Esophagus mucosa (tissue), 1 donor: ENCODE measurements at regions not wholly inside any gene's neighbourhood (a gene's known extent, or its start where the extent isn't known, plus 50 kb on each side); places are given as distances from the start of the nearest gene placed in this dataset.

ENCODE experiments used
- ATAC-seq: fragments of 200-7000 bp; cut with Tn5 transposase; one replicate; pipeline ENCODE4 v1.9.1; 2020
- donor health status: DM: yes; HTN: yes; CAD: no.

DNA sequence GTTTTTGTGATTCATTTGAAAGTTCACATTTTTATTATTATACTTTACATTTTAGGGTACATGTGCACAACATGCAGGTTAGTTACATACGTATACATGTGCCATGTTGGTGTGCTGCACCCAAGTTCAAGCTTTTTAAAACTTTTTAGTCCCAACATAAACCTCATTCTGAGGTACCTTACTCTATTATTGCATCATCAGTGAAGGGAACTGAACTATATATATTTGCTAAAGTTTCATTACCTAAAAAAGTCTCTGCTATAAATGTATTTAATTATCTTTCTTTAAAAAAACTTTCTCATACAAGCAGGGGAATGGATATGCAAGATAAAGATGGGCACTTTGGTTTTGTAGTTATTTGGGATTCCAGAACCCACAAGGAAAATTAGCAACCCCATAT, 931.4 kb upstream of the ADGRL2 start:
- ATAC-seq, result no peak

DNA sequence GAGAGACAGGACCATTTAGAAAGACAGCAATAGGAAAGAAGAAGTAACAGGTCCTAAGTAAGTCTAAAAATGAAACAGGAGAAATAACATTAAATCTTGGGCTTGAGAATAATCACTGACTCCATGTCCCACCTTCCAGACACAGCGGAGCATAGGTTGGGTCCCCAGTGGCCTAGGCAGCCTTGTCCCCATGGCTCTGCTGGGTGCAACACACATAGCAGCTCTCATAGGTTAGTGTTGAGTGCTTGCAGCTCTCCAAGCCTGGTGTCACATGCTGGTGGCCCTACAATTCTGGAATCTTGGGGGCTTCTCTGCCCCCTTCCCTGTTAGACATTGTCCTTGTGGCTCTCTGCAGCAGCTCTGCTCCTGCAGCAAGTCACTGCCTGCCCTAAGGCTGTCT, 952.8 kb upstream of the ADGRL2 start:
- ATAC-seq, result no peak

DNA sequence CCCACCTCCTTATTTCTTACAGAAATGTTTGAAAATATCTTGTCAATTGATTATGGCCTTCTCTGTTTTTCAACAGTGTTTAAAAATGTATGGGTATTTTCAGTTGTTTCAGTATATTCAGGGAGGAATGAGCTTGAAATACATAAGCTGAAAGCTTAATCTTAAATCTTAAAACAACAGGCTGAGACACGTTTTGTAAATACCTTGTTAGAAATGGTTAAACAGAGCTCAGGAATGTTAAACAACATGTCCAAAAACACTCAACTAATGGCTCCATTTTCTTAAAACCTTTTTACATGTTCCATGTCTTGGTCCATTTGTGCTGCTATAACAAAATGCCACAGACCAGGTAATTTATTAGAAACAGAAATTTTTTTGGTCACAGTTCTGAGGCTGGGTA, 953.8 kb upstream of the ADGRL2 start:
- no peak for ATAC-seq

DNA sequence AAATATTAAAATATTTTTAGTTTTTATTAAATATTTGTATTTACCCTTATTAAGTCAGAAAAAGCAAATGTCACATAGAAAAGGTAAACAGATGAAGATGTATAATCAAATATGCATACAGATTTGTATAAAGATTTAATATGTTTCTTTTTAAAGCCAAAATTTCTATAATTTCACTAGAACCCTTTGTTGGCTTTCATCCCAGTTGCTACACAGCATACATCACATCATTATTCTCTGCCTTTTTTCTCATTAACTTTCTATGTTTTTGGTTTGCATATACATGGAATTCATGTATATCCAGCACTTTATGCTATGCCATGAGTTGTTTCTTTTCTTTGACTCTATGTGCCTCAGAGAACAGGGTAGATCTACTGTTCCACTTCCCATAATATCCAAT, 957.9 kb upstream of the ADGRL2 start:
- no peak for ATAC-seq

DNA sequence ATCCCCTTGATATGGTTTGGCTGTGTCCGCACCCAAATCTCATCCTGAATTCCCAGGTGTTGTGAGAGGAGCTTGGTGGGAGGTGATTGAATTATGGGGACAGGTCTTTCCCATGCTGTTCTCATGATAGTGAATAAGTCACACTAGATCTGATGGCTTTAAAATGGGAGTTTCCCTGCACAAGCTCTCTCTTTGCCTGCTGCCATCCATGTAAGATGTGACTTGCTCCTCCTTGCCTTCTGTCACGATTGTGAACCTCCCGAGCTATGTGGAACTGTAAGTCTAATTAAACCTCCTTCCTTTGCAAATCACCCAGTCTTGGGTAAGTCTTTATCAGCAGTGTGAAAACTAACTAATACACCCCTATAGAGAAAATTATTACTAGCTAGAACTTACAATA, 959.5 kb upstream of the ADGRL2 start:
- no peak for ATAC-seq

DNA sequence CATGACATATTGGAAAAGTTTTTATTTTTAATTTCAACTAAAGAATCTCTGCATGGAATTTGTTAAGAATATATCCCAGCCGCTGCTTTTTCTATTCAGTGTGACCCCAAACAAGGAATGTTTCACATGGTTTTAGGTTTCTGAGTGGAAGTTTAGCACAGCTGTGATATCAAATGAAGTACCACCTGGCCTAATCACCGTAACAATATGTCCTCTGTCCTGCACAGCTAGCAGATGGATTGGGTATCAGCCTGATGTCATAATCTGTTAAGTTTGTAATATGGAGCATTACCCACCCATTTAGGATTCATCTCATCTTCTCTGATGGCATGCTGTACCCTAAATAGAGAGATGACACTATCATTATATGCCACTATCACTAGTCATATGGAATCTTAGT, 963.7 kb upstream of the ADGRL2 start:
- ATAC-seq, result no peak

DNA sequence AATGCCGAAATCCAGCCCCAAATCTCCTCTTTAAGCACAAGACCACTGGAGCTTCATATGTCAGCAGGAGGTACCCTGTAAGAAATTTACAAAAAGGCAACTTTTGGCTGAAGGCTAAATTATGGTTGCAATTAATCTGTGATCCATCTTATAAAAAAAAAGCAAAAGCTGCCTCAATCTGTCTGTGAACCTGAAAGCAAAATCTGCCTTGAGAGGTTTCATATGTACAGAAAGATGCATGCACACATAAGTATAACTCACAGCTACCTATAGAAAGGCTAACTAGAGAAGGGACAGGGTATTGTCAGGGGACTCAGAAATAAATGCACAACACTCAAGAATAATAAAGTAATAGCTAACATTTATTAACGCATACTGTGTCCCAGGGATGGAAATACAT, 964.2 kb upstream of the ADGRL2 start:
- no peak for ATAC-seq

DNA sequence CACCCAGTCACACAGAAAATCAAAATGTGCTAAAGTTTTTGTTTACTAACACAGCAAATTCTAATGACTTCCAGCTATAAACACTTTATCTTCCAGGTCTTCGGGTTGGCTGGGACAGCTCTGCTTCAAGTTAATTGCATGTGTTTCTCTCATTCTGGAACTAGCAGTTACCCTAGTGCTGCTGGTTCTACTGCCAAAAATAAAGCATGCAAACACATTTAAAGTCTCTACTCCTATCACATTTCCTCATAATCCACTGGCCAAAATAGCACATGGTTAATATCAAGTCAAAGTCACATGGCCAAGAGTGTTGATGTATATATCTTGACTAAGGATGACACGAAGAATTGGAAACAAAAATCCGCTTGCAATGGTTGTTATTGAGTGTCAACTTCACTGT, 973.1 kb upstream of the ADGRL2 start:
- ATAC-seq, result no peak

DNA sequence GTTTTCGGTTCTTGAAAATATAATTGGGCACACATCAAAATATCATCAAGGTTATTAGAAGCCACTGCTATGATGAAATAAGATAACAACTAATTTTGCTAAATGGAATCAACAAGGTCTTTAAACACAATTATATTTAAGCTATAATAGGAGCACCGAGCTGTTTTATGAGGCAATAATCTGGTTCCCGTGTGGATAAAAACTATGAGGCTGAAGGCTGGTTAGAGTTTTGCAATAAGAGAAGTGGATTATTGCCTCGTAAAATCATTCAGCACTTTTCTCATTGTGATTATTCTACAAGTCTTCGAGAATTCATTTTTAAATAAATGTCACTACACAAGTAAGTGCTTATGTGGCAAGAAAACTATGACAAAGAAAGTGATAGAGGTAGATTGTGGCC, 975.7 kb upstream of the ADGRL2 start:
- ATAC-seq, result no peak

DNA sequence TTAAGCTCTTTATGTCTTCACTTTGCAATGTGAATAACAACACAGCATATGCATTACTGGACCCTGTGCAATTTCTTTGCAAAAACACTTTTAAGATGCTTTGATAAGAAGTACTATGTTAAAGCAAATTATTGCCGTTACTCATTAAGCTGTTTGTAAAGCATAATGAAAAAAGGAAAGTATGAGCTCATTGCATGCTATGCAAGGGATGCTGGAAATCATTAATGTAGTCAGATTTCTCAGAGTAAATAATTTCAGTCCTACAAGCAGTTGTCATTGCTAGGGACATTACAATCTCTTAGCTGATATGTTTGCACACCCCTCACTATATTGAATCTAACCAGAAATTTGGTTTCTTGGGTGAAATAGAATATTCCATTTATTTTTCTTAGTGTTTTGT, 982.5 kb upstream of the ADGRL2 start:
- no peak for ATAC-seq

DNA sequence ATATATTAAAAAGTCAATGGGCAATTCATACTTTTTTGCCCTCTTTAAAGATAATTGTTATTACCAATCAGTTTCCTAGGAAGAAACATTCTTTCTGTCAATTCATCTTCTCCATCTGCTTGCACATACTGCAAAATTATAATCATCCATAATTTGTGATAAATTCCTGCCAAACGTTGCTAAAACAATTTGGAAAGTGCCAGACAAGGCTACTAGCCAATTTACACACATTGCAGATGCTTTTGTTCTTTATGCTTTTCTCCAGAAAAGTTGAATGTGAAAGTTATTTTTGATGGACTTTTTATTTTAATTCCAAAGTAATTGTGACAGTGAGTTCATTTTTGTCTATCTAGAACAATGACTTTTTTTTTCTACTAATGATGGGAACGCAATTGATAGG, 992.8 kb upstream of the ADGRL2 start:
- no peak for ATAC-seq

DNA sequence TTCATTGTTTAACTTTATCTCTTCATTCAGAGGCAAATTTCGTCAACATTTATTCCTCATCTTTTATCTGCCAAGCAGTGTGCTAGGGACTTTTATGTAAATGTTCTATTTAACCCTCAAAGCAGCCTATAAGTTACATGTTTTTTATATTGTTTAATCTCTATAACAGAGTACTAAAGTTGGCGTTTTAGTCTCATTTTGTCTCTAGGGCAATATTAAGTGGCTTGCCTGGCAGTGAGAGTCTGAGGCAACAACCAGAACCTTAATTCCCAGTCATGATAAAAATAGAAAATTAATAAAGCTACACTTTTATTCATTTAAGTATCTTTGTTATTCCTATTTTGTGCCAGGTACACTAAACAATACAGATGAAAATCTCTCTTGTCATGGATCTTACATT, 994.3 kb upstream of the ADGRL2 start:
- ATAC-seq, result no peak

DNA sequence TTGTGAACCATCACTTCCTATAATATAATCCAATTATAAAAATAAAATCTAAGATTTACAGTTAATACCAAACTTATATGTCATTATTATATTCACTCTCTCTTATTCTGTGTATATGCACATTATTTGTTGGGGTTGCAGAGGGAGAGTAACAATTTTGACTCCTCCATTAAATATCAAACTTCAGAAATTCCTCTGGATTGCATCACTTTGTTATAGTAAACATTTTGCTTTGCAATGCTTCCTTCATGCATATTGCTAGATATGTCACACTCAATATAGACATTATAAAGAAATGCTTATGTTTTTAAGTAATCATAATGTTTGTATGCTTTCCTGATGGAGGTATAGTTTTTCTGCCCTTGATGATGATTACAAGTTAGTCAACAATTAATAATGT, 999.0 kb upstream of the ADGRL2 start:
- no peak for ATAC-seq

DNA sequence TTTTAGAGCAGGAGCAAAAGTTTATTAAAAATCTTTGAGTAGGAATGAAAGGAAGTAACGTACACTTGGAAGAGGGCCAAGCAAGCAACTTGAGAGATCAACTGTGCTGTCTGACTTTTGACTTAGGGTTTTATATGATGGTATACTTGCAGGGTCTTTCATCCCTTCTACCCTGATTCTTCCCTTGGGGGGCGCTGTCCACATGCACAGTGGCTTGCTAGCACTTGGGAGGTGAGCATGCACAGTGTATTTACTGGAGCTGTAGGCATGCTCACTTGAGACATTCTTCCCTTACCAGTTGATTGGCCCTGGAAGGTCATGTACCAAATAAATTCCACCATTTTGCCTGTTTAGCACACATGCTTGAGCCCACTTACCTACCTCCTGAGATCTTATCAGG, 1001.3 kb upstream of the ADGRL2 start:
- ATAC-seq, result no peak

DNA sequence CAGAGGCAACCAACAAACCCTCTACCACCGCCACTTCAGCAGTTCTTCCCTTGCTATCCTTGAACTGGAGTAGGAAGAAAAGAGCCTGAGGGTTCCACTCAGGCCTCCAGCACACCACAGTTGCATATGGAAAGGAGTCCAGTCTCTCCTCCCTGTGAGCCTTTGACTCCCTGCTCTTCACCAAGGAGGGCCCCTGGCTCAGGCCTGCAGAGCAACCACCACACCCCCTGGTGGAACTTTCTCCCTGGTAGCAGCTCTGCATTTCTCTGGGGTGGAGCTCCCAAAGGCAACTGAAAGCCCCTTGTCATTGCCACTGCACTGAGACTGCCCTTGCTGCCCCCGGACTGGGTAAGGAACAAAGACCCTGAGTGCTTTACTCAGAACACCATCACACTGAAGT, 1021.5 kb upstream of the ADGRL2 start:
- ATAC-seq, result no peak

DNA sequence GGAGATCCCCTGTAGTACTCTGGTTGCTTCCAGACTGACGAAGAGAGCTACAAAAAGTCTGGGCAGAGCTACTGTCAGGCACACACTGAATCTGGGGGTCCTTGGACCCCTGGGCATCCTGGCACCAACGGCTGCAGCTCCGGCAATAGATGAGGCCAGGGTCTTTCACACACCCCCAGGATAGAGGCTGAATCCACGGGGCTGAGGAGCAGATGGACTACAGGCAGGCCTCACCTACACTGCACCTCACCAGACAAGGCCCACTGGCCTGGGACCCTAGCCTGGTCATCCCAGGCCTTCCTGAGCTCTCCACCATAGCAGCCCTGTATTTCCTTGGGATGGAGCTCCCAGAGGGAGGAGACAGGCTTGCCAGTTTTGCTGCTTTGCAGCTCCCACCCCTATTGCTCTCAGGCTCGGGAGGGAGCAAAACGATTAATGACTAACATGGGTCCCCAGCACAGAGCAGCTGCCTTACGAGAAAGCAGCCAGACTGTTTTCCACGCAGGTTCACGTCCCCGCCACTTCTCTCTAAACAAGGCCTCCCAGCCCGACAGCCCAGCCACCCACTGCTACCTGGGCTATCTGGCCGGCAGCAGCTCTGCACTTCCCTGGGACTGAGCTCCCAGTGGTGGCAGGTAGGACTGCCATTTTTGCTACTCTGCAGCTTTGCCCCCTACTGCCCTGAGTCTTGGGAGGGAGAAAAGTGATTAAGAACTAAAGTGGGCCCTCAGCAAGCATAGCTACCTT, 1022.5 kb upstream of the ADGRL2 start:
- ATAC-seq, result no peak

DNA sequence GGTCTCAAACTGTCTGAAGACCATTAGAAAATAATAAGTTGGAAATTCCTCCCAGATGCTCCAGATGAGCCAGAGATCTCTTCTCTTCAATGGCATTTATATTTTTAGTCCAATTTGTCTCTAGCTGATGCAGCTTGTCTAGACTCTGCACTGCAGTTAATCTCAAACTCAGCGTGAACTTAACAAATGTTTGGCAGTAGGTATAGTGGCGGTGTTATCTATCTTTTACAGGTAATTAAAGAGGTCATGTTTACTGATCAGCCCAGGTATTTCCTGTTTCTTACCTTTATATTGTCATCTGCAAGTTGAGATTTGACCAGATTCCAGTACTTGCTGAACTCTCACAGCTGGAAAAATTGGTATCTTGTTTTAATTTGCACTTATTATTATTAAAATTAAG, 1024.5 kb upstream of the ADGRL2 start:
- no peak for ATAC-seq

DNA sequence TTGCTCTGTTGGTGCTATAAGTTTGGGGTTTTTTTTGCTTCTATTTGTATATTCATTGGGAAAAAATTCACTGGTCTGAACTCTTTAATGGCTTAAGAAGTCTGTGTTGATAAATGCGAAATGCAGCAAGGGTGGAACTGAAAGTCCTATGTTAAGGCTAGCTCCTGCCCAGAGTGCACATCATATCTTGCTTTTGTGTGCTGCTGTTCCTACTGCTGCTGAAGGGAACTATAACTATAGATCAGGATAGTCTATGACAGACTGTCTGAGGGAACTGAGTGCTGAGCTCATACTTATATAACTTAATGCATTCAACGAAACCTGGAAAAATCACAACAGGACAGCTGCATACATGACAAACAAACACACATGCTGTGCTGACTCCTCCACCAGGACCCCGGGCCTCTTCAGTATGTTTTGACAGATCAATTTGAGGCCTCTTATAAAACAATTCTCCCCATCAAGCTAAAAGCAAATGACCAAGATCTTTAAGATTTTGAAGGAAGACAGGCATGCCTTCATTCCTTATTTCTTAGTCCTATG, 1031.5 kb upstream of the ADGRL2 start:
- no peak for ATAC-seq

DNA sequence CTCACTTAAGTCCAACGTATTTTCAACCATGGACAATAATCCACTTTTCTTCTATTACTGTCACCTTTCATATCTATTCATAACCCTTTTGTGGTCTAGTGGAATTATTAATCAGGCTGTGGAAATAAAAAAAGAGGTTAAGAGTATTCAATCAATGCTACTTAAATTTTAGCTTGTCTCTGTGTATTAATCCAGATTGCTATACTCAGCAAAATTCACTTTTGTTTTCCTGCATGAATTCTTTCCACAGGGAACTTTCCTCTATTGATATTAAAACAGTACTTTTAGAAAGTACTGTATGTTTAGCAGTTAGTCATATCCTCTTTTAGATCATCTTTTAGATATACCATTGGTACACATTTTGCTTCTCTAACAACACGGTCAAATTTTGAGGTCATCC, 1033.0 kb upstream of the ADGRL2 start:
- ATAC-seq, result no peak

DNA sequence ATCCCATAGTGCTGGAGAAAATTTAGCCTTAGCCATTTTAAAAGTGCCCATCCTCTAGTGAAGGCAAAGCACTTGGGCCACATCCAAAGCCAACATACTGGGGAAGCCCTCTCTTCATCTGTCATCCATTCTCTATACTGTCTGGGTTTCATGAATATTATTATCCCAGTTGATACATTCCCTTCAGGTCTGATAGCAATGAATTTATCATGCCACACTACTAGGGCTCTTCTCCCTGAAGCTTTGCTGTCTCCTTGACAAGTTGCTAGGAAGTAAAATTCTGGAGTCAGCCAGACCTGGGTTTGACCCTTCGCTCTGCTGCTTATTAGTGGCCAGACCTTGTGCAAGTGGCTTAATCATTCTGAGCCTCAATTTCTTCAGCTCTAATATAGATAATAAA, 1041.4 kb upstream of the ADGRL2 start:
- ATAC-seq, result no peak

DNA sequence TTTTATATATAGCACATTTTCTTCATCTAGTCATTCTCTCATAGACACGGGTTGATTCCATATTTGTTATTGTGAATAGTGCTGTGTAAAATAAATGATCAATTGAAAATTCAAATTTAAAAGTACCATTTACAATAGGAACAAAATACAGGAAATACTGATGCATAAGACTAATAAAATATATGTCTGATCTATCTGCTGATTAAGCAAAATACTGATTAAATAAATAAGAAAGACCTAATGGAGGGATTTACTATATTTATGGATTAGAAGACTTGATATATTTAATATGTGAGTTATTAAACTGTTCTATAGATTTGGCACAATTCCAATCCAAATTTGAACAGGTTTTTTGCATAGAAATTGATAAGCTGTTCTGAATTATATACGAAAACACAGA, 1044.8 kb upstream of the ADGRL2 start:
- ATAC-seq, result no peak

DNA sequence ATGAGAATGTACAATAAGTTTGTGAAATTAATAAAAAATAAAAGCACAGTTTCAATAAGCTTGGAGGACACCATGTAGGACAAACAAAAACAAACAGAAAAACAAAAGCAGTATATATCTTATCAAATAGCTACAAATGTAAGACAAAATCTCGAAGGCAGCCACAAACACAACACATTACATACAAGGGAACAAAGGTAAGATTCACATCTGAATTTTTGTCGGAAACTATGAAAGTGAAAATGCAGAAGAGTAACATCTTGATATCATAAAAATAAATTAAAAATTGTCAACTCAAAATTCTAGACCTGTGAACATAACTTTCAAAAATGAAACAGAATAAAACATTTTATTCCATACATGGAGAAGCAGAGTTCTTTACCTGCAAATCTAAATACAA, 1049.5 kb upstream of the ADGRL2 start:
- ATAC-seq, result no peak

DNA sequence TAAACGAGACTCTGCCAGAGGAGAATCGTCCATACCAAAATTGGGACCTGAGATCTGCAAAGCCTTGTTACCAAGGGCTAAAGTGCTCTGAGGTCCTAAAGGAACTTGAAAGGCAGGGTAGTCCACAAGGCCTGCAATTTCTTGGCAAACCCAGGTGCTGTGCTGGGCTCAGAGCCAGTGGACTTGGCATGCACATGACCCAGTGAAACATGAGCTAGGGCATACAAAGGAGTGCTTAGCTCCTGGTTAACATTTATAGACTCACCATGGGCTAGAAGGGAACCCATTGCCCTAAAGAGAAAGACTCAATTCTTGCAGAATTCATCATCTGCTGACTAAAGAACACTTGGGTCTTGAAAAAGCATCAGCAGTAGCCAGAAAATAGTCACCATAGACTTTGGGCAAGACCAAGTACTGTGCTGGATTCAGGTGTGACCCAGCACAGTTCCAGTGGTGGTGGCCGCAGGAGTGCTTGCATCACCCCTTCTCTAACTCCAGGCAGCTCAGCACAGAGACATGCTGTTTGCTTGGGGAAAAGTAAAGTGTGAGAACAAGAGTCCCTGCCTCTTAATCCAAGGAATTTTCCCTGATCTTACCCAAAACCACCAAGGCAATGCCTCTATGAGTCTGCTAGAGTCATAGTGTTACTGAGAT, 1069.4 kb upstream of the ADGRL2 start:
- no peak for ATAC-seq

DNA sequence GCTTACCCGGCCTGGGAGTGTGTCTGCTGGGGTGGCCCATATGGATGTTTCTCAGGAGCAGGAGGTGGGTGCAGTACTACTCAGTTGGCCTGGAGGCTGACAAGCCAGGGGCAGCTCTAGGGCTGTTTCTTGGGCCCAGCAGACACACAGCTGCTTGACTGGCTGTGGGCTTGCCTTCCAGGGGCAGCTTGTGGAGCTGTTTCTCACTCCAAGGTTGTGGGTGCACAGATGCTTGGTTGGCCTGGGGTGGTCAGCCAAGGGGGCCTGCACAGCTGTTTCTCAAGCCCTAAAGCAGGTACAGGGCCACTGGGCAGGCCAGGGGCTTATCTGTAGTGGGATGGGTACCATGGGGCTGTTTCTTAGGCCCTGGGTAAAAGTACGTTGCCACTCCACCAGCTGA, 1078.1 kb upstream of the ADGRL2 start:
- ATAC-seq, result peak; percentile 17

DNA sequence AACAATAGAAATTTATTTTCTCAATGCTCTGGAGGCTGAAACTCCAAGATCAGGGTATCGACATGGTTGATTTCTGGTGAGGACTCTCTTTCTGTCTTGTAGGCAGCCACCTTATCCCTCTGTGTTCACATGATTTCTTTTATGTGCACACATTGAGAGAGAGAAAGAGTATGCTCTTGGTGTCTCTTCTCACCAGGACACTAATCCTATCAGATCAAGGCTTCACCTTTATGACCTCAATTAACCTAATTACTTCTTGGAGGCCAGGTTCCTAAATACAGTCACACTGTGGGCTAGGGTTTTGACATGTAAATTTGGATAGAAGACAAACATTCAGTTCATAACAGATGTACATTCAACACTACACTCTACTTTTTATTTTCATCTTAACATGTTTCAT, 1094.2 kb upstream of the ADGRL2 start:
- ATAC-seq, result no peak
